ENCODE measurements at regions not wholly inside any gene's neighbourhood (a gene's known extent, or its start where the extent isn't known, plus 50 kb on each side); places are given as distances from the start of the nearest gene placed in this dataset.

GRCh38 chr4:97309121-97309520, 834.2 kb downstream of the STPG2 start:
- no peak for TF ChIP-seq CTCF (IDR thresholded peaks at IDR 0.05; ENCODE audit: poor library complexity)
- no peak for TF ChIP-seq EZH2 (IDR thresholded peaks at IDR 0.05; ENCODE audit: borderline replicate concordance)
